Esophagus muscularis mucosa (tissue), 4 donors: ENCODE measurements at regions not wholly inside any gene's neighbourhood (a gene's known extent, or its start where the extent isn't known, plus 50 kb on each side); places are given as distances from the start of the nearest gene placed in this dataset.

ENCODE experiments used
- EP300 ChIP-seq: sonication (generic); formaldehyde crosslinking; IDR thresholded peaks from one replicate; pipeline ENCODE4 v1.6.1; 2017; ENCODE audit warnings: antibody characterized with exemption
- POLR2A ChIP-seq: fragments of 450-650 bp; IDR thresholded peaks from one replicate; pipeline ENCODE4 v1.6.1; 2017; ENCODE audit warnings: antibody characterized with exemption, moderate library complexity, mild to moderate bottlenecking, low read depth
- POLR2AphosphoS5 ChIP-seq, 2 donors: sonication (generic); formaldehyde crosslinking; IDR thresholded peaks; one replicate each; pipeline ENCODE4 v1.6.1; 2017; ENCODE audit warnings: antibody characterized with exemption in 2 of 2
- TF ChIP-seq, protein P1 (sequence below), 3 experiments: fragments of 200-600 bp in 2 of 3; fragments of 450-650 bp in 1 of 3; sonication (generic) in 2 of 3; IDR thresholded peaks; one replicate each; pipeline ENCODE4 v1.5.1; 2017 to 2019; ENCODE audit warnings: antibody characterized with exemption in 3 of 3, mild to moderate bottlenecking in 2 of 3, moderate library complexity in 1 of 3

DNA sequence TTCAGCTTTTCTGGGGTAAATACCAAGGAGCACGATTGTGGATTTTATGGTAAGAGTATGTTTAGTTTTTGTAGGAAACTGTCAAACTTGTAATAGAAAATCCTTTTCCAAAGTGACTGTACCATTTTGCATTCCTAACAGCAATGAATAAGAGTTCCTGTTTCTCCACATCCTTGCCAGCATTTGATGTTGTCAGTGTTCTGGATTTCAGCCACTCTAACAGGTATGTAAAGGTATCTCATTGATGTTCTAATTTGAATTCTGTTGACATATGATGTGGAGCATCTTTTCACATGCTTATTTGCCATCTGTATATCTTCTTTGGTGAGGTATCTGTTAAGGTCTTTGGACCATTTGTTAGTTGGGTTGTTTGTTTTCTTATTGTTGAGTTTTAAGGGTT is 50.3 kb upstream of the RGS2 start:
- no peak for TF ChIP-seq EP300
- TF ChIP-seq, protein P1, sequence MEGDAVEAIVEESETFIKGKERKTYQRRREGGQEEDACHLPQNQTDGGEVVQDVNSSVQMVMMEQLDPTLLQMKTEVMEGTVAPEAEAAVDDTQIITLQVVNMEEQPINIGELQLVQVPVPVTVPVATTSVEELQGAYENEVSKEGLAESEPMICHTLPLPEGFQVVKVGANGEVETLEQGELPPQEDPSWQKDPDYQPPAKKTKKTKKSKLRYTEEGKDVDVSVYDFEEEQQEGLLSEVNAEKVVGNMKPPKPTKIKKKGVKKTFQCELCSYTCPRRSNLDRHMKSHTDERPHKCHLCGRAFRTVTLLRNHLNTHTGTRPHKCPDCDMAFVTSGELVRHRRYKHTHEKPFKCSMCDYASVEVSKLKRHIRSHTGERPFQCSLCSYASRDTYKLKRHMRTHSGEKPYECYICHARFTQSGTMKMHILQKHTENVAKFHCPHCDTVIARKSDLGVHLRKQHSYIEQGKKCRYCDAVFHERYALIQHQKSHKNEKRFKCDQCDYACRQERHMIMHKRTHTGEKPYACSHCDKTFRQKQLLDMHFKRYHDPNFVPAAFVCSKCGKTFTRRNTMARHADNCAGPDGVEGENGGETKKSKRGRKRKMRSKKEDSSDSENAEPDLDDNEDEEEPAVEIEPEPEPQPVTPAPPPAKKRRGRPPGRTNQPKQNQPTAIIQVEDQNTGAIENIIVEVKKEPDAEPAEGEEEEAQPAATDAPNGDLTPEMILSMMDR (IDR thresholded peaks at IDR 0.05): no peak
- TF ChIP-seq POLR2AphosphoS5 (IDR thresholded peaks at IDR 0.05): no peak
- no peak for TF ChIP-seq POLR2A
